22Rv1 (cell line): ENCODE measurements at regions not wholly inside any gene's neighbourhood (a gene's known extent, or its start where the extent isn't known, plus 50 kb on each side); places are given as distances from the start of the nearest gene placed in this dataset.

Experiments used
- ZFX ChIP-seq: fragments of 450-650 bp; IDR thresholded peaks from 2 replicates; pipeline ENCODE4 v1.6.1; 2017; ENCODE audit warnings: antibody characterized with exemption, borderline replicate concordance
- TF ChIP-seq, protein P1 (sequence below): fragments of 450-650 bp; IDR thresholded peaks from 2 replicates; pipeline ENCODE4 v1.5.1; 2017; ENCODE audit warnings: mild to moderate bottlenecking

DNA sequence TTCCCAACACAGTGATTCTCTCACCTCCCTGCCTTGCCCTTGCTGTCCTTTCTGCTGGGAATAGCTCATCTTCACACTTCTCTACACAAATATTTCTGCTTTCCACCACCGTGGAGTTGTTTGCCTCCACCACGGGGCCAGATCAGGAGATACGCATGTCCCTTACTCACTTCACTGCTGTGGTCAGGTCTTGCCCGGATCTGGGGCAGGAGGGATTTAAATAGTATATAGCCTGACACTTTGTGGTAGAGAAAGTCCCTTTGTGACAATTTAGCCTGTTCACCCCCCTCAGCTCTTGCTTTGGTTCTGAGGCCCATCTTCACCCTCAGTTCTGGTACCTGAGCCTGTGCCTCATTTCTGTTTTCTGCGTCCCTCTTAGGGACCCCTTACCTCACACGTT lies 92.6 kb upstream of the PREP start:
- TF ChIP-seq, protein P1, sequence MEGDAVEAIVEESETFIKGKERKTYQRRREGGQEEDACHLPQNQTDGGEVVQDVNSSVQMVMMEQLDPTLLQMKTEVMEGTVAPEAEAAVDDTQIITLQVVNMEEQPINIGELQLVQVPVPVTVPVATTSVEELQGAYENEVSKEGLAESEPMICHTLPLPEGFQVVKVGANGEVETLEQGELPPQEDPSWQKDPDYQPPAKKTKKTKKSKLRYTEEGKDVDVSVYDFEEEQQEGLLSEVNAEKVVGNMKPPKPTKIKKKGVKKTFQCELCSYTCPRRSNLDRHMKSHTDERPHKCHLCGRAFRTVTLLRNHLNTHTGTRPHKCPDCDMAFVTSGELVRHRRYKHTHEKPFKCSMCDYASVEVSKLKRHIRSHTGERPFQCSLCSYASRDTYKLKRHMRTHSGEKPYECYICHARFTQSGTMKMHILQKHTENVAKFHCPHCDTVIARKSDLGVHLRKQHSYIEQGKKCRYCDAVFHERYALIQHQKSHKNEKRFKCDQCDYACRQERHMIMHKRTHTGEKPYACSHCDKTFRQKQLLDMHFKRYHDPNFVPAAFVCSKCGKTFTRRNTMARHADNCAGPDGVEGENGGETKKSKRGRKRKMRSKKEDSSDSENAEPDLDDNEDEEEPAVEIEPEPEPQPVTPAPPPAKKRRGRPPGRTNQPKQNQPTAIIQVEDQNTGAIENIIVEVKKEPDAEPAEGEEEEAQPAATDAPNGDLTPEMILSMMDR: no peak
- no peak for TF ChIP-seq ZFX
